Muscle of back (tissue), 3 donors: ENCODE measurements at regions not wholly inside any gene's neighbourhood (a gene's known extent, or its start where the extent isn't known, plus 50 kb on each side); places are given as distances from the start of the nearest gene placed in this dataset.

ENCODE experiments used
- DNase-seq, 3 donors: peaks; one replicate each; pipeline versions ENCODE4 v3.0.0 to v3.0.0-alpha.2; 2013

DNA sequence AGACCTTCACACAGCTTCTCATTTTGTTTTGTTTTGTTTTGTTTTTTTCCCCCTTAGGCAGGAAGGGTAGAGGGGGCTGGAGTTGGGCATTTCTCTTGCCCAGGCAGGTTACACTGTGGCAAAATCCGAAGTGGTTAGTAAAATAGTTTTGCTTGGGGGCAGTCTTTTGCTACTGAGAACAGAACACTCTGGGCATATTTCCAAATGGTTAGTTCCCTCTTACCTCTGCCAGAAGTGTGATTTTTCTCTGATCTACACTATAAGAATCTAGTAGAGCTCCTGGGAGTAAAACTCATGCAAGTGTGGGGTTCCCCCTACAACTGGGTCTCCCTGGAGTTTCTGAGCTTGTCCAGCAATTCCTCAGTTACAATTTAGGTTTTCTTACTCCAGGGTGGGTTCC, 61.7 kb downstream of the NPS start:
- no peak for DNase-seq

DNA sequence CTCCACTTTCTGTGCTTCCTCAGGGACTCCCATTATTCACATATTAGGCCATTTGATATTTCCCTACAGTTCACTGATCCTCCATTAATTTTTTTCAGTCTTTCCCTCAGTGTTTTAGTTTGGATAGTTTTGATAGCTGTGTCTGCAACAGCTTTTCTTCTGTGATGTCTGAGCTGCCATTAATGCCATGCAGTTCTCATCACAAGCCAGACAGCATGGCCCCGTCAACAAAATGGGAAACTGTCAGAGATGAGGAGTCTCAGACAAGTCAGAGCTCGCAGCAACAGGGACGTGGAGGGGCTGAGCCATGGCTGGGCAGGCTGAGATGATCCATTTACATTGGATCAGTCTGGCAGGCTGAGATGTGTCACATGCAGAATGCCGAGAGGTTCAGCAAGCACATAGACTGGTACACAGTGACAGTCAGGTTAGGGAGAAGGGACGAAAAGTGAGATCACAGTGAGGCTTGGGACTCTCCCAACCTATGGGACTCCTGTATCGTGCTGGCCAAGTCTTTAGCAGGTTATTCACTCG, 65.4 kb downstream of the NPS start:
- no peak for DNase-seq

DNA sequence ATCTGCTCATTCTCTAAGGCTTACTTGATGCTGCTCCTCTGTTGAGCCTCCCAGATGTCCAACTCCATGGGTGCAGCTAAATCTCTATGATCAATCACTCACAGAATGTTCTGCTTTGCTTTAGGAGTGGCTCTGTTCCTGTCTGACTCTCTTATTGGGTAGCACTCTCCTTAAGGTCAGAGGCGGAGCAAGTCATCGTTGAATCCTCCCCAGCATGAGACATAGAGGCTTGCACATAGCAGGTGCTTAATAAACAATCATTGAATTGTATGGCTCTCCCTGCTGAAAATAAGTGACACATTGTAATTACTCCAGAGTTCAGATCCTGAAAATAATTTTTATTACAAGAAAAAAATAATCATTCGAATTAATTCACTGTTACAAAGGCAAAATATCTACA, 69.7 kb downstream of the NPS start:
- no peak for DNase-seq

DNA sequence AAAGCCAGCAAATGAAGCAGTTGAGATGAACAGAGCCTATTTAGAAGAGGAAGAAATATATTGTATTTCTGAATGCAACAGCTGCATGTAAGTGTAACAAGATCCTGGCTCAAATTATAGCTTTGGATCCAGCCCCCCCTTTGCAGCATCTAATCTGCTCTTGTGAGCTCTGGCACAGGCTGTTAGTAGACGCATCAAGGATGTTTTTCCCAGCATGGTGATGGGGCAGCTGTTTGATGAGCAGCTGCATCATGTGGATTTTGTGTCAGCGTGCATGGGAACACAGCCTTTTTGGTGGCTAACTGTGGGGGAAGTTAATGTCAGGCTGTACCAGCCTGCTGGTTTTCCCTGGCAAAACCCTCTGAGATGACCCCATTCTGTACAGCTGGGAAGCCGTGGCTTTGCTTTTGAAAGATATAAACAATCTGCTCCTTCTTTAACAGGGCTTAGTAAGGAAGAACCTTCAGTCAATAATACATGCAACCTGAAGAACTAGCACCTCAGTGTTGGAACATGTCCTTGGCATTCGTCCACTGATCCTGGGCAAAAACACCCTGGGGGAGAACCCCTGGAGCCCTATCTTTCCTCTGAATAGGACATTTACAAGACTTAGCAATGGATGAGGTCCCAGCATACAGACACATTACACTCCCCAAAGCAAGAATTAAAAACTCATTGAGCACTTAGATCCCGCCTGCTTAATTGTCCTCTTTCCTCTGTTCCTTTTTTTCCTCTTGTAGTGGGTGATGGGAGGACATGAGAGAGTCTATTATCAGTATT, 70.6 kb downstream of the NPS start:
- DNase-seq: peak; percentile 53 to 80 (median 60)

DNA sequence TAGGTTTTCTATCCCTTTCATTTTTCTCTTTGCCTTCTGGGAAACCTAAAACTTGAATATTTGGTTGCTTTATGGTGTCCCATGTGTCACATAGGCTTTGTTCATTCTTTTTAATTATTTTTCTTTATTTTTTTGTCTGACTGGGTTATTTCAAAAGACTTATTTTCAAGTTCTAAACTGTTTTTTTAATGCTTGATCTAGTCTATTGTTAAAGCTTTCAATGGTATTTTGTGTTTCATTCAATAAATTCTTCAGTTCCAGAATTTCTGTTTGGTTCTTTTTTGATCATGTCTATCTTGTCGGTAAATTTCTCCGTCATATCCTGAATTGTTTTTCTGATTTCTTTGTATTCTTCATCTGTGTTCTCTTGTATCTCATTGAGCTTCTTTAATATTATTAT, 86.8 kb downstream of the NPS start:
- DNase-seq: no peak

DNA sequence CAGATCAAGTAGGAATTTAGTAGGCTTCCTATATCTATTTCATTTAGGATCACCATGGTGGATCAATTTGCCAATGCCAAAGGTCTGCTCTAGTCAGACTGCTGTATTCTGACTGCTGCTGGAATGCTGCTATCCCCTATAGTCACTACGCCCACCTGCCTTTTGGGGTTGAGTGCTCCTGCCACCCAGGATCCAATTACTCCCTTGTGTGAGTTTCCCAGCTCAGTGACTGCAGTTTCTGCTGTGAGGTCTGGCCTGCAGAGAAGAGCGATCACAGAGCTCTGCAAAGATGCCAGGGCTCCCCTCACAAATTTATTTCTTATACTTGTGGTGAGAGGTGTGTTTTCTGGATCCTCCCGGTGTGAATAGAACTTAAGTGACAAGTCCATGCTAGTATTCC, 88.1 kb upstream of the FOXI2 start:
- no peak for DNase-seq

DNA sequence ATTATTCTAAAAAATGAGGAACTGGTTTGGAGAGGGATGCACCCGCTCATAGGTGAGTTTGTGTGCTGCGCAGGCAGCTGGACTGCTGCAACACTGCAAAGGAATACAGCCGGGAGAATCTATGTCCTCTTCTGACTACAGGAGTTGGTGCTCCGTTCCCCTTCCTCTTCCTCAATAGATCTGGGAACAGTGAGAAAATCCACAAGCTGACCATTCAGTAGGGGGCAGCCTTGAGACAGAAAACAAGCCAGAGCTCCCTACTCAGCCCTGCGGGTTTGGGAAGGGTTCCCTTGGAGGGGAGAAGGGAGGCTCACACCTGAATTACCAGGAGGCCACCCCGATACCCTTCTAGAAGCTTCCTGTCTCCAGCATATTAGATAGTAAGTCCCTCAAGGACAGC, 87.3 kb upstream of the FOXI2 start:
- DNase-seq: peak in 1 of 3 donors; percentile 0

DNA sequence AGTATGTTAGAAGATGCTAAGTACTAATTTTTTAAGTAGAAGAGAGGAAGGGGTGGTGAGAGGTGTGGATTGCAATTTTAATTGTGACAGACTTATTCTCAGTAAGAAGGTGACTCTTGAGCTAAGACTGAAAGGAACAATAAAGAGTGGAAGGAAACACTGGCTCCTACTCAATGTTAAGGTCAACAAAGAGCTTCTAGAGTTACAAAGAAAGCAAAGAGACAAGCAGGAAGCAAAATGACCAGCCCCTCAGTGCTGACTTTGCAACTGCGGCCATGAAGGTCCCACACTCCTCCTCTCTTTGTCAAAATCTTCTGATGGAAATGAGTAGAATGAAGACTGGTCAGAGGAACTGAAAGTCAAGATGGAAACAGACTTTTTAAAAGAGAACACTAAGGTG, 79.9 kb upstream of the FOXI2 start:
- DNase-seq: no peak

DNA sequence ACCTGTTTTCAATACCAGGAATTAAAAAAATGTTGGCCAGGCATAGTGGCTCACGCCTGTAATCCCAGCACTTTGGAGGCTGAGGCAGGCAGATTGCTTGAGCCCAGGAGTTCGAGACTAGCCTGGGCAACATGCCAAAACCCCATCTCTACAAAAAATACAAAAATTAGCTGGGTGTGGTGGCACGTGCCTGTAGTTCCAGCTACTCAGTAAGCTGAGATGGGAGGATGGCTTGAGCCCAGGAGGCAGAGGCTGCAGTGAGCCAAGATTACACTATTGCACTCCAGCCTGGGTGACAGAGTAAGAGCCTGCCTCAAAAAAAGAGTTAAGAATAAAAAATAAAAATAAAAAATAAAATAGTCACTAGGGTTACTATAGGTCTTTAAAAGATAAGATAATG, 60.6 kb upstream of the FOXI2 start:
- DNase-seq: peak in 1 of 3 donors; percentile 14

DNA sequence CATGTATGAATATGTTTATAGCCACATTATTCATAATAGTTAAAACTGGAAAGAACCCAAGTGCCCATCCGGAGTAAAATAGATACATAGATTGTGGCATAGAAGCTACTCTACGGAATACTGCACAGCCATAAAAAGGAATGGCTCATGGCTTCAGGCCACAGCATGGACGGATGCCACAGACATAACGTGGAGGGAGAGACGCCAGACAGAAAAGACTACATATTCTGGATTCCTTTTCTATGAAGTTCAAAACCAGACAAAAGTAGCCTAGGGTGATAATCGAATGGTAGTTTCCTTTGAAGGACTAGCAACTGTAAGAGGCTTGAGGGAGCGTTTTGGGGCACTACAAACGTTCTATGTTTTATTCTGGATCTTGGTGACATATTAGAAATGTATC, 58.9 kb upstream of the FOXI2 start:
- DNase-seq: no peak

DNA sequence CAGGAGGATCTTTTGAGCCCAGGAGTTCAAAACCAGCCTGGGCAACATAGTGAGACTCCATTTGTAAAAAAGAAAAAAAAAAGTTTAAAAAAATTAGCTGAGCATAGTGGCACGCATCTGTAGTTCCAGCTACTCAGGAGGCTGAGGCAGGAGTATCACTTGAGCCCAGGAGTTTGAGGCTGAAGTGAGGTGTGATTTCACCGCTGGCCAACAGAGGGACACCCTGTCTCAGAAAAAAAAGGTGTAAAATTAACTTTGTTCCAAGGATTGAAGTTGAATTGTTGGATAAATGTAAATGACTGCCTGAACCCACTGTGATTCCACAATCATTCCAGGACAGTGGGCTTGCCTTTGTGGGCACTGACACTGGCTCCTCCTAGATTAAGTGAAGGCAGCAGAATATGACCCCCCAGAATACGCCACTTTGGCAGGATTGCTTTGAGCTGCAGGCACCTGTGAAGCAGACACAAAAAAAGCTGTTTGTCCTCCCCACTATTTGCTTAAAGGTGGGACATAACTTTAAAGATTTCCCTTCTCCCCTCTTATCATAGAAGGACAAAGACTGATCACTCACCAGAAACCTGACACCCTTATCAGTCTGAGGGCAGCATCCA, 57.2 kb upstream of the FOXI2 start:
- no peak for DNase-seq
